WTC11 (cell line): ENCODE measurements at regions not wholly inside any gene's neighbourhood (a gene's known extent, or its start where the extent isn't known, plus 50 kb on each side); places are given as distances from the start of the nearest gene placed in this dataset.

ENCODE experiments used
- ATAC-seq: fragments of 200-7000 bp; cut with Tn5 transposase; 2 replicates; pipeline ENCODE4 v1.10.0; 2021; ENCODE audit warnings: mild to moderate bottlenecking, moderate library complexity
- CTCF ChIA-PET: fragments of 300-600 bp; sonication (Branson Sonifier 250); formaldehyde crosslinking; loops from one replicate; lab custom pipeline; 2021; ENCODE audit warnings: antibody characterized with exemption; lab: Charles Lee
- POLR2A ChIA-PET: fragments of 350-600 bp; sonication (Branson Sonifier 250); formaldehyde crosslinking; loops from one replicate; lab custom pipeline; 2021; ENCODE audit warnings: antibody characterized with exemption; lab: Charles Lee
- DNase-seq: peaks from one replicate; pipeline ENCODE4 v3.0.0; 2021; ENCODE audit warnings: low spot score
- H3K27ac Mint-ChIP-seq: 2 replicates; pipeline ENCODE4 v1.8.0; 2021; ENCODE audit warnings: mixed read lengths
- H3K27me3 Mint-ChIP-seq: 2 replicates; pipeline ENCODE4 v1.8.0; 2021; ENCODE audit warnings: low read depth, mild to moderate bottlenecking, moderate library complexity, mixed read lengths
- H3K36me3 Mint-ChIP-seq: 2 replicates; pipeline ENCODE4 v1.8.0; 2021; ENCODE audit warnings: mixed read lengths
- H3K4me1 Mint-ChIP-seq: 2 replicates; pipeline ENCODE4 v1.8.0; 2022; ENCODE audit warnings: mixed read lengths
- H3K4me3 Mint-ChIP-seq: 2 replicates; pipeline ENCODE4 v1.8.0; 2021; ENCODE audit warnings: mild to moderate bottlenecking, moderate library complexity, mixed read lengths
- H3K9me3 Mint-ChIP-seq: 2 replicates; pipeline ENCODE4 v1.8.0; 2021; ENCODE audit warnings: mixed read lengths
- ELF4 ChIP-seq: sonication (generic); formaldehyde crosslinking; IDR thresholded peaks from 2 replicates; pipeline ENCODE4 v1.8.1; 2022; ENCODE audit warnings: low read depth, mild to moderate bottlenecking, moderate library complexity, missing genetic modification reagents
- GRHL2 ChIP-seq: fragments of 250-450 bp; sonication (Bioruptor Pico); IDR thresholded peaks from 2 replicates; pipeline ENCODE4 v1.8.0; 2022; ENCODE audit warnings: mild to moderate bottlenecking, moderate library complexity; ENCODE audit not compliant: insufficient replicate concordance, severe bottlenecking
- IRF2 ChIP-seq: sonication (generic); formaldehyde crosslinking; IDR thresholded peaks from 2 replicates; pipeline ENCODE4 v1.8.0; 2022; ENCODE audit warnings: low read depth, missing genetic modification reagents, borderline replicate concordance
- NR3C1 ChIP-seq: sonication (generic); formaldehyde crosslinking; conservative IDR thresholded peaks from 2 replicates; pipeline ENCODE4 v1.8.1; 2023; ENCODE audit warnings: low read depth, mild to moderate bottlenecking, missing genetic modification reagents
- TEAD1 ChIP-seq: sonication (generic); formaldehyde crosslinking; IDR thresholded peaks from 2 replicates; pipeline ENCODE4 v1.8.0; 2022; ENCODE audit warnings: mild to moderate bottlenecking, missing genetic modification reagents
- TF ChIP-seq, protein P1 (sequence below): sonication (generic); formaldehyde crosslinking; IDR thresholded peaks from 2 replicates; pipeline ENCODE4 v1.8.0; 2023; ENCODE audit warnings: mild to moderate bottlenecking, missing genetic modification reagents
- TF ChIP-seq, protein P2 (sequence below): fragments of 250-450 bp; sonication (Bioruptor Pico); IDR thresholded peaks from 2 replicates; pipeline ENCODE4 v1.8.0; 2021; ENCODE audit warnings: mild to moderate bottlenecking
- TF ChIP-seq, protein P3 (sequence below): fragments of 250-450 bp; sonication (Bioruptor Pico); IDR thresholded peaks from 2 replicates; pipeline ENCODE4 v1.9.0; 2021; ENCODE audit warnings: mild to moderate bottlenecking
- TF ChIP-seq, protein P4 (sequence below): sonication (generic); formaldehyde crosslinking; IDR thresholded peaks from 2 replicates; pipeline ENCODE4 v1.8.1; 2022; ENCODE audit warnings: low read depth, mild to moderate bottlenecking, moderate library complexity, missing genetic modification reagents, borderline replicate concordance
- TF ChIP-seq, protein P5 (sequence below): fragments of 250-450 bp; sonication (Bioruptor Pico); IDR thresholded peaks from 2 replicates; pipeline ENCODE4 v2.1.2; 2022; ENCODE audit warnings: mild to moderate bottlenecking, moderate library complexity
- TF ChIP-seq, protein P6 (sequence below): sonication (generic); formaldehyde crosslinking; IDR thresholded peaks from 2 replicates; pipeline ENCODE4 v1.8.0; 2022; ENCODE audit warnings: mild to moderate bottlenecking, missing genetic modification reagents

DNA sequence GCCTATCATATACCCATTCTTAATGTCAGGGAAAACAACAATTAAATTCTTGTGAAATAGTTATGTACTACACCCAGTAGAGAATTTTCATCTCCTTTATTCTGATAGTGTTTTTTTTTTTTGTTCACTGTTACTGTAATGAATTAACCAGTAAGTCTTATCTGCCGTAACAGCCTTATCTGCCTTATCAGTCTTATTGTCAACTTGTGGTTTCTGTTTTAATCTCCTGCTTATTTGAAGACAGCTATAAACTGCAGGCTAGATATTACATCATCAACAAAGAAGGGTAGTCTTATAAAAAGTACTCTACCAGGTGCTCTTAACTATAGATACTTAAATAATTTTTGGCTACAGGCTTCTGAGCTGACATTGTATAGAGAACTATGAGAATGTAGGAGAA, 79.5 kb downstream of the MAGEB5 start (continued):
- TF ChIP-seq, protein P1, sequence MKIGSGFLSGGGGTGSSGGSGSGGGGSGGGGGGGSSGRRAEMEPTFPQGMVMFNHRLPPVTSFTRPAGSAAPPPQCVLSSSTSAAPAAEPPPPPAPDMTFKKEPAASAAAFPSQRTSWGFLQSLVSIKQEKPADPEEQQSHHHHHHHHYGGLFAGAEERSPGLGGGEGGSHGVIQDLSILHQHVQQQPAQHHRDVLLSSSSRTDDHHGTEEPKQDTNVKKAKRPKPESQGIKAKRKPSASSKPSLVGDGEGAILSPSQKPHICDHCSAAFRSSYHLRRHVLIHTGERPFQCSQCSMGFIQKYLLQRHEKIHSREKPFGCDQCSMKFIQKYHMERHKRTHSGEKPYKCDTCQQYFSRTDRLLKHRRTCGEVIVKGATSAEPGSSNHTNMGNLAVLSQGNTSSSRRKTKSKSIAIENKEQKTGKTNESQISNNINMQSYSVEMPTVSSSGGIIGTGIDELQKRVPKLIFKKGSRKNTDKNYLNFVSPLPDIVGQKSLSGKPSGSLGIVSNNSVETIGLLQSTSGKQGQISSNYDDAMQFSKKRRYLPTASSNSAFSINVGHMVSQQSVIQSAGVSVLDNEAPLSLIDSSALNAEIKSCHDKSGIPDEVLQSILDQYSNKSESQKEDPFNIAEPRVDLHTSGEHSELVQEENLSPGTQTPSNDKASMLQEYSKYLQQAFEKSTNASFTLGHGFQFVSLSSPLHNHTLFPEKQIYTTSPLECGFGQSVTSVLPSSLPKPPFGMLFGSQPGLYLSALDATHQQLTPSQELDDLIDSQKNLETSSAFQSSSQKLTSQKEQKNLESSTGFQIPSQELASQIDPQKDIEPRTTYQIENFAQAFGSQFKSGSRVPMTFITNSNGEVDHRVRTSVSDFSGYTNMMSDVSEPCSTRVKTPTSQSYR (CRISPR knock-in tag): no peak
- no peak for TF ChIP-seq NR3C1
- TF ChIP-seq, protein P2, sequence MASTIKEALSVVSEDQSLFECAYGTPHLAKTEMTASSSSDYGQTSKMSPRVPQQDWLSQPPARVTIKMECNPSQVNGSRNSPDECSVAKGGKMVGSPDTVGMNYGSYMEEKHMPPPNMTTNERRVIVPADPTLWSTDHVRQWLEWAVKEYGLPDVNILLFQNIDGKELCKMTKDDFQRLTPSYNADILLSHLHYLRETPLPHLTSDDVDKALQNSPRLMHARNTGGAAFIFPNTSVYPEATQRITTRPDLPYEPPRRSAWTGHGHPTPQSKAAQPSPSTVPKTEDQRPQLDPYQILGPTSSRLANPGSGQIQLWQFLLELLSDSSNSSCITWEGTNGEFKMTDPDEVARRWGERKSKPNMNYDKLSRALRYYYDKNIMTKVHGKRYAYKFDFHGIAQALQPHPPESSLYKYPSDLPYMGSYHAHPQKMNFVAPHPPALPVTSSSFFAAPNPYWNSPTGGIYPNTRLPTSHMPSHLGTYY (CRISPR knock-in tag): no peak
- no peak for TF ChIP-seq IRF2 (CRISPR knock-in tag)
- TF ChIP-seq, protein P3, sequence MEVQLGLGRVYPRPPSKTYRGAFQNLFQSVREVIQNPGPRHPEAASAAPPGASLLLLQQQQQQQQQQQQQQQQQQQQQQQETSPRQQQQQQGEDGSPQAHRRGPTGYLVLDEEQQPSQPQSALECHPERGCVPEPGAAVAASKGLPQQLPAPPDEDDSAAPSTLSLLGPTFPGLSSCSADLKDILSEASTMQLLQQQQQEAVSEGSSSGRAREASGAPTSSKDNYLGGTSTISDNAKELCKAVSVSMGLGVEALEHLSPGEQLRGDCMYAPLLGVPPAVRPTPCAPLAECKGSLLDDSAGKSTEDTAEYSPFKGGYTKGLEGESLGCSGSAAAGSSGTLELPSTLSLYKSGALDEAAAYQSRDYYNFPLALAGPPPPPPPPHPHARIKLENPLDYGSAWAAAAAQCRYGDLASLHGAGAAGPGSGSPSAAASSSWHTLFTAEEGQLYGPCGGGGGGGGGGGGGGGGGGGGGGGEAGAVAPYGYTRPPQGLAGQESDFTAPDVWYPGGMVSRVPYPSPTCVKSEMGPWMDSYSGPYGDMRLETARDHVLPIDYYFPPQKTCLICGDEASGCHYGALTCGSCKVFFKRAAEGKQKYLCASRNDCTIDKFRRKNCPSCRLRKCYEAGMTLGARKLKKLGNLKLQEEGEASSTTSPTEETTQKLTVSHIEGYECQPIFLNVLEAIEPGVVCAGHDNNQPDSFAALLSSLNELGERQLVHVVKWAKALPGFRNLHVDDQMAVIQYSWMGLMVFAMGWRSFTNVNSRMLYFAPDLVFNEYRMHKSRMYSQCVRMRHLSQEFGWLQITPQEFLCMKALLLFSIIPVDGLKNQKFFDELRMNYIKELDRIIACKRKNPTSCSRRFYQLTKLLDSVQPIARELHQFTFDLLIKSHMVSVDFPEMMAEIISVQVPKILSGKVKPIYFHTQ (CRISPR knock-in tag): no peak
- TF ChIP-seq TEAD1: no peak
- TF ChIP-seq, protein P4, sequence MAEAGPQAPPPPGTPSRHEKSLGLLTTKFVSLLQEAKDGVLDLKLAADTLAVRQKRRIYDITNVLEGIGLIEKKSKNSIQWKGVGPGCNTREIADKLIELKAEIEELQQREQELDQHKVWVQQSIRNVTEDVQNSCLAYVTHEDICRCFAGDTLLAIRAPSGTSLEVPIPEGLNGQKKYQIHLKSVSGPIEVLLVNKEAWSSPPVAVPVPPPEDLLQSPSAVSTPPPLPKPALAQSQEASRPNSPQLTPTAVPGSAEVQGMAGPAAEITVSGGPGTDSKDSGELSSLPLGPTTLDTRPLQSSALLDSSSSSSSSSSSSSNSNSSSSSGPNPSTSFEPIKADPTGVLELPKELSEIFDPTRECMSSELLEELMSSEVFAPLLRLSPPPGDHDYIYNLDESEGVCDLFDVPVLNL (CRISPR knock-in tag): no peak

DNA sequence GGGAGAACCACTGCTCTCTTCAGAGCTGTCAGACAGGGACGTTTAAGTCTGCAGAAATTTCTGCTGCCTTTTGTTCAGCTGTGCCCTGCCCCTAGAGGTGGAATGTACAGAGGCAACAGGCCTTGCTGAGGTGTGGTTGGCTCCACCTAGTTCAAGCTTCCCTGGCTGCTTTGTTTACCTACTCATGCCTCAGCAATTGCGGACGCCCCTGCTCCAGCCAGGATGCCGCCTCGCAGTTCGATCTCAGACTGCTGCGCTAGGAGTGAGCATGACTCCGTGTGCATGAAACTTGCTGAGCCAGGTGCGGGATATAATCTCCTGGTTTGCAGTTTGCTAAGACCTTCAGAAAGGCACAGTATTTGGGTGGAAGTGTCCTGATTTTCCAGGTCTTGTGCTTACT, 70.9 kb downstream of the MAGEB5 start:
- DNase-seq: no peak
- peaks cover 30% of the 10 kb centered on the region for H3K9me3 Mint-ChIP-seq
- H3K27me3 Mint-ChIP-seq: no peaks in the 10 kb centered on the region

More for the DNA sequence above, 70.9 kb downstream of the MAGEB5 start:
- TF ChIP-seq ELF4 (CRISPR knock-in tag) (no peak), GRHL2 (CRISPR knock-in tag) (no peak)
- TF ChIP-seq, protein P5, sequence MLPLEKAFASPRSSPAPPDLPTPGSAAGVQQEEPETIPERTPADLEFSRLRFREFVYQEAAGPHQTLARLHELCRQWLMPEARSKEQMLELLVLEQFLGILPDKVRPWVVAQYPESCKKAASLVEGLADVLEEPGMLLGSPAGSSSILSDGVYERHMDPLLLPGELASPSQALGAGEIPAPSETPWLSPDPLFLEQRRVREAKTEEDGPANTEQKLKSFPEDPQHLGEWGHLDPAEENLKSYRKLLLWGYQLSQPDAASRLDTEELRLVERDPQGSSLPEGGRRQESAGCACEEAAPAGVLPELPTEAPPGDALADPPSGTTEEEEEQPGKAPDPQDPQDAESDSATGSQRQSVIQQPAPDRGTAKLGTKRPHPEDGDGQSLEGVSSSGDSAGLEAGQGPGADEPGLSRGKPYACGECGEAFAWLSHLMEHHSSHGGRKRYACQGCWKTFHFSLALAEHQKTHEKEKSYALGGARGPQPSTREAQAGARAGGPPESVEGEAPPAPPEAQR: no peak
- TF ChIP-seq, protein P6, sequence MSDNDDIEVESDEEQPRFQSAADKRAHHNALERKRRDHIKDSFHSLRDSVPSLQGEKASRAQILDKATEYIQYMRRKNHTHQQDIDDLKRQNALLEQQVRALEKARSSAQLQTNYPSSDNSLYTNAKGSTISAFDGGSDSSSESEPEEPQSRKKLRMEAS: no peak
- Mint-ChIP-seq H3K4me1 (no peaks in the 10 kb centered on the region), H3K4me3 (no peak overlapping the region), H3K36me3 (peaks cover 11% of the 10 kb centered on the region), H3K27ac (no peak overlapping the region)
- CTCF ChIA-PET: interaction anchor here (0.6 kb wide), 1 partner anchor 24 kb away, joined by 3 read pairs; no protein-coding TSS in a partner anchor
- no peak for ATAC-seq
- POLR2A ChIA-PET: no interaction called here
